ENCODE measurements at regions not wholly inside any gene's neighbourhood (a gene's known extent, or its start where the extent isn't known, plus 50 kb on each side); places are given as distances from the start of the nearest gene placed in this dataset.

GRCh38 chr2:8141780-8142179, 540.1 kb upstream of the ID2 start:
- TF ChIP-seq CTCF (IDR thresholded peaks at IDR 0.05) = no peak
- TF ChIP-seq POLR2A (IDR thresholded peaks at IDR 0.05) = no peak
